HG02938 (cell line): ENCODE measurements at regions not wholly inside any gene's neighbourhood (a gene's known extent, or its start where the extent isn't known, plus 50 kb on each side); places are given as distances from the start of the nearest gene placed in this dataset.

ENCODE experiments used
- ATAC-seq: cut with Tn5 transposase; IDR thresholded peaks from one replicate; pipeline ENCODE4 v1.9.1; 2021; ENCODE audit warnings: mild to moderate bottlenecking, moderate library complexity; ENCODE audit not compliant: unreplicated experiment

DNA sequence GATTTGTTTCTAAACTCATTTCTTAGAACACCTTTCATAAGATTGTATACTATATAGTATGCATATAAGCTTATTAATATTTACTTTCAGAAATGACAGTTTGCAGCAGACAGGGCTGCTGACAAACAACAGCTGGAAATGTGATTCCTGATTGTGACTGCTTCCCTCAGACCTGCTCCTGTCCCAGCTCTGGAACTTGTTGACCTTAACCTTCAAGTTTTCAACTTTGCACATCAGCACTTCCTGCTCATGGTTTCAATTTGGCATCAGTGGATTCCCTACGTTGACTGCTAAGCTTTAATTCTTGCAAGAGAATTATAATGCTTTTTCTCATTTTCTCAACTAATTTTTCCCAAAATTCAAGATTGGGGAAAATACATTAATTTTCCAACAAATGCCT lies 459.2 kb upstream of the ACVR2A start:
- ATAC-seq: no peak

DNA sequence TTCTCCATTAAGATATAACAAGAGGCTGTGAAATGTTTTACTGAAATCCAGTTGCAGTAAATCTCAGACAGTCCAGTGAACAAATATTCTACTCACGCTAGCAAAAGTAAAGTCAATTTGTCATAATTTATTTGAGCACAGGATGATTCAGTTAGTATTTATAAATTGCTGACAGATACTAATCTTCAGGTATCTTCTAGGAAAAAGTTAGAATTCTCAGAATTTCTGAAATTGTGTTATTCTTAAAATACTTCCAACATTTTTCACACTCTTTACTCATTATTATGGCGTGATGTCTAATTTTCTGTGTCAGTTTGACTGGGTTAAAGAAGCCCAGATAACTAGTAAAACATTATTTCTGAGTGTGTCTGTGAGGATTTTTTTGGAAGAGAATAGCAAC lies 460.2 kb upstream of the ACVR2A start:
- no peak for ATAC-seq

DNA sequence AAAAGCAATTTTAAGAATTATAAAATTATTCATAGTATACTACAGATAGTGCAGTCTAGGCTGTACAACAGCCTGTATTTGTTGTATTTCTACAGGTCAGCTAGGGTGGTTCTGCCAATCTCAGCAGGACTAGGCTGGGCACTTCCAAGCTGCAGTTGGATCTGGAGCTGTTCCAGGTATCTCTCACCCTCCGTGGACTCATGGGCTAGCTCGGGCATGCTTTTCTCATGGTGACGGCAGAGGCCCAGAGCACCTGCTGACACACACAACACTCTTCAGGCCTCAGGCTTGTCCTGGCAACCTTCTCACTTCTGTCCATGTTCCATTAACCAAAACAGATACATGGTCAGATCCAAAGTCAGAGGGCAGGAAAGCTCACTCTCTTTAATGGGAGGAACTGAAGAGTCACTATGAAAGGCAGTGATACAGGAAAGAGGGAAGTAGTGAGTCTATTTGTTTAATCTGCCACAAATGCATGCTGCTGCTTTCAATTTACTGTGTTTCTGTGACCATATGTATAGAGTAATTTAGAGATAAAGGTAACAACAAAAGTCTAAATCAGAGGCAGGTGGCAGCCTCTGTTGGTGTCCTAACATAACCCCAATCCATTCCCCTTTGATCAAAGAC lies 462.4 kb upstream of the ACVR2A start:
- no peak for ATAC-seq

DNA sequence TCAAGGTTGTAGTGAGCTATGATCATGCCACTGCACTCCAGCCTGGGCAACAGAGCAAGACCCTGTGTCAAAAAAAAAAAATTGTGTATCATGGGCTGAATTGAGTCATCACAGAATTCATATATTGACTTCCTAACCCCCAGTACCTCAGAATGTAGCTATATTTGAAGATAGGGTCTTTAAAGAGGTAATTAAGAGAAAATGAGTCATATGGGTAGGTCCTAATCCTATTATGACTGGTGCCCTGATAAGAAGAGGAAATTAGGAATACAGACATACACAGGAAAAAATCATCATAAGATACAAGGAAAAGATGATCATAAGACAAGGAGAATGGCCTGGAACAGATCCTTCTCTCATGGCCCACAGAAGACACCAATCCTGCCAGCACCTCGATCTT lies 466.4 kb upstream of the ACVR2A start:
- no peak for ATAC-seq

DNA sequence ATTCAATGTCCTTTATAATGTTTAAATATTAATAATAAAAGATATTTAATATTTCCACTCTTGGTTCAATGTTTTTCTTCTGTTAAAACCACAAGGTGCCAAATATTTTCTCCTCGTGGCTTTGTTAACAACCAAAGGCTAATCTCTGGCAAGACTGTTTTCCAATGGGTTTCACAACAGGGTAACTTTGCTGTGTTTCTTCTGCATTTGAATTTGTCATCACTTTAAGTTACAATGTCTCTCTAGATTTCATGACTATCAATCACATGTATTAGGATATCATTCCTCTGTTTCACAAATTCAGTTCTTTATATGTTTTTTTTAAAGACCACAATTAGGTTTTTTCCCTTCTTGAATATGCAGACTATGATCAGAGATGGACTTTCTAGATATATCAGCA lies 469.8 kb upstream of the ACVR2A start:
- no peak for ATAC-seq

DNA sequence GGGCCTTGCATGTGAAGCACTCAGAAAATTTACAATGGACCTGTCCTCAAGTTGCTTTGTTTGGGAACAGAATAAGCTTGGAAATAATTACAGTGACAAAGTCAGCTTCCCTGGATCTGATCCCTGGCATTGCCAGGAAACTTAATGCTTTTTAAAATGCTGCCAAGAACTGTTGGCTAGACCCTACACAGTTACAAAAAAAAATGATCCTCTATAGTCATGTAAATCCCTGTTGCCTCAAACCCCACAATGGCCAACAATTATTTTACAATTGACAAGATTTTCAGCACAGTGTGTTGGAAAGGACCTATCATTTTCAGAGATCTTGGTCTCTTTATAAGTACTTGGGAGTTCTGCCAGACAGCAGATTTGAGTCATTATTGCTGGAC lies 470.4 kb upstream of the ACVR2A start:
- no peak for ATAC-seq

DNA sequence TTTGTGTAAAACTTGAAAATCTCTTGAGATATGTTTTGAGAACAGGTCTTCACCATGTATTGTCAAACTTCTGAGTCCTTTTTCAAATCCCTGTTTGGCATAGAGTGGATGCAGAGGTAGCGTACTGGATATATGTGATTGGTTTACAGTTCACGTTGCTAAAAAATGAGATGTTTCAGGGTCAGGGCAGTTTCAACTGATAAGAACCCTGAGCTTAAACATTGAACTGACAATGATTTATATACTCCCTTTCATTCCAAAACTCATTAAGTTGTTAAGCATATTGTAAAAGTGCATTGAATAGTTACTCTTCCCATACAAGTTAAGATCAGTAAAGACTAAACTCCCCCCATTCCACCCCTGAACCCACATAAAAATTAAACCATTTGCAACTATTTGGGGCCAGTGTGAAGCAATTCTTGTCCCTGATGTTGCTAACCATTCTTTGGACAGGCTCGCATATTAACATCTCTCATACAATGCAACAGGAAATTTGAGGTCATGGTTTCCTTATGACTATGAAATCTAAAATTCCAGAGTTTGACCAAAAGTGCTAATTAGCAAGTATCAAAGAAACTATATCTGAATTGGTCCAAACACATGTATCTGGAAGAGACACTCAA lies 470.9 kb upstream of the ACVR2A start:
- no peak for ATAC-seq

DNA sequence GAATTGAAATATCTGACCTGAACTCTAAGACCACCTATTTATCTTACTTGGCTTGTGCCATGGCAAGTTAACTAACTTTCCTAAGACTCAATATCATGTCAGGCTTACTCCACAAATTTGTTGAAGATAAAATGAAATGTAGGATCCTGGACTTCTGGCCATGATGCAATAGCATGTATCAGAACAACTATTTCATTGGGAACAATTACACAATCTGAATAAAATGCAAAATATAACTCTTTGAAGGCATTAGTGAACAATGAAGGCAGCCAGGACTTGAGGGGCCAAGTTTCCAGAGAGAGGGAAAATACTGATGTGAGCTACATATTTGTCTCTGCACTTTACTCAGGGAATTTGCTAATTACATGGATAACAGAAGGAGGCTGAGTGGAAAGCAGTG lies 476.5 kb upstream of the ACVR2A start:
- ATAC-seq: no peak

DNA sequence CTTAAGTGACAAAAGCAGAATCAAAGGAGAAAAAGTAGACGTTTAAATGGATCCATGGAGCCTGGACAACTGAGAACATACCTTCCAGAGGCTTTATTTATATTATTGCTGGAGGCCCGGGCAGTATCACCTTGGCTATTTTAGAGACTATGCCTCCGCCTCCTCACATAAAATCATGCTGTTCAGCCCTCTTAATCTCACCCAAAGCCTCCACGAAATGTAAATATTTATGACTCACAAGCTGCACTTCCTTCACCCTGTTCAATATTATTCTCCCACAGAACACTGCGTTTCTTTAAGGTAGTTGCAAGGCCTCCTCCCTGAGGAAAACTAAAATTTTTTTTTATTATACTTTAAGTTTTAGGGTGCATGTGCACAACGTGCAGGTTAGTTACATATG lies 478.6 kb upstream of the ACVR2A start:
- no peak for ATAC-seq

DNA sequence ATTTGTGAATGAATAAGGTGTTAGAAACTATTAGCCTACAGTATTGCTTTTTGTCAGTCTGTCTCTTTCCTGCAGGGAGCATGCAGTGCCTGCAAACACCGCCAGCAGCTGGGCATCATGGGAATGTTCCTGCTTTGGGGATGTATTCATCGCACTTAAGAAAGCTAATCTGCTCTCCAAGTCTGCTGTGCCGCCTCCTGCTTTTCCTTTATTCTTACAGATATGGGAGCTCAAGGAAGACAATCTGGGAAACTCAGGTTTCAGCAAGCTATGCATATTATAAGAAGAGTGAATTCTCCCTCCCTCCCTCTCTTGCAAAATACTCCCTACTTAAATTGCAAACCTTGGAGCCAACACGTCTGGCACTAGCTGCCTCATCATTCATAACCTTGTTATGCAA lies 479.2 kb upstream of the ACVR2A start:
- ATAC-seq: no peak

DNA sequence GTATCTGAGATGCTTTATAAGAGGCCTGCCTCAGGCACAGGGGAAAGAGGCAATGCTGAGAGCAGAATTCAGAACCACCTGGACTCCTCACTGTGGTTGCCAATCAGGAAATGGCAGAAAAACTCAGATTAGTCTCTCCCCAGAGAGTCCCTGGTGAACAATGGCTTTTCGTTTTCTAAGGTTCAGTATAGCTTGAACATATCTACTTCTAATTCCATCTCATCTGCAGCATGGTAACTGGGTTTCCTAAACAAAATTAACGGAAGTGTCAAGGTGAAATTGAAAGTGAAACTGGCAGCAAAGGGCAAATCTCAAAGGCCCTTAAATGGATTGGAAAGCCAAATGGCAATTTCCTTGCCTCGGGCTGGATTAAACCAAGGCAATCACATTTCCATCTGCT lies 480.2 kb upstream of the ACVR2A start:
- ATAC-seq: no peak

DNA sequence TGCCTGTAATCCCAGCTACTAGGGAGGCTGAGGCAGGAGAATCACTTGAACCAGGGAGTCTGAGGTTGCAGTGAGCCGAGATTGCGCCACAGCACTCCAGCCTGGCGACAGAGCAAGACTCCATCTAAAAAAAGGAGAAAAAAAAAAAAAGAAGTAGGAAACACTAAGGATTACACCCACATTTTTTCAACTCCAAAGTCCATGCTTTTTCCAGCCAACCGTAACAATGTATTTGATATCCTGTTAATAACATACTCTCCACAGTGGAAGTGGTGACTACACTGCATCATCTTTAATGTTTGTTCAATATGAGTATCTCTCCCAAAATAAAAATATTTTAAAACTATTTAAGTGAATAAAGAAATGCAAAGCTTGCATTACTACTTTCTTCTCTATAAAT lies 481.6 kb upstream of the ACVR2A start:
- ATAC-seq: no peak

DNA sequence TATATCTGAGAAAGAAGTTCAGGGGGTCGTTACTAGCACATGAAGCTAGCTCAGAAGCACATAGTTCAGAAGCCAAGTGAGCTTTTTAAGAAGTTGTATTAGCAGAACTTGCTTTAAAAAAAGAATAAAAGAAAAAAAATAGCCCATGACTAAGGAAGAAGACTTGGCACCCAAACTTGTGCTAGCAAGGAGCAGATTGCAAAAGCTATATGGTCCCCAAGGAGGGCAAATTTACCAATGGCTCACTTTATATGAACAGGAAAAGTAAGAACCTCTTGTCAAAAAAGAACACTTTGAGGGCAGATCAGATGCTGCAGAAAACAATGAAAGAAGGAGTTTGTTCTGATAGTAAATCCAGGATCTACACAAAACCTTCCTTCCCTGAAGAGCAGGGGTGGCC lies 486.5 kb upstream of the ACVR2A start:
- ATAC-seq: no peak

DNA sequence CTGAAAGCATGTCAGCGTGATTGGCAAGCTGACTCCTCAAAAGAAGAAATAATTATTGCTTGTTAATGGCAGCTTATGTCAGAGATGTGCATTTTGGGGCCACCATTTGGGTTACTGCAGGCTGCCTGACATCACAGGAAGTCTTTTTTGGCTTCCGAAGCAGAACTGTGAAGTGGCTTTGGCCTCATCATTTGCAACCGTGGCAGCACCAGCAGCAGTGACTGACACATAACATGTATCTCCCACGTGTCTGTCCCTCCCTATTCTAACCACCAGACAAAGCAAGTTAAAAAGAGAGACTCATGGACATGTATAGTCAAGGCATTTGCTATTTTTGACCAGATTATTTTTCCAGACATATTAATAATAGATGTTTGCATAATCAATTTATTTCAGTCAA lies 488.7 kb upstream of the ACVR2A start:
- no peak for ATAC-seq

DNA sequence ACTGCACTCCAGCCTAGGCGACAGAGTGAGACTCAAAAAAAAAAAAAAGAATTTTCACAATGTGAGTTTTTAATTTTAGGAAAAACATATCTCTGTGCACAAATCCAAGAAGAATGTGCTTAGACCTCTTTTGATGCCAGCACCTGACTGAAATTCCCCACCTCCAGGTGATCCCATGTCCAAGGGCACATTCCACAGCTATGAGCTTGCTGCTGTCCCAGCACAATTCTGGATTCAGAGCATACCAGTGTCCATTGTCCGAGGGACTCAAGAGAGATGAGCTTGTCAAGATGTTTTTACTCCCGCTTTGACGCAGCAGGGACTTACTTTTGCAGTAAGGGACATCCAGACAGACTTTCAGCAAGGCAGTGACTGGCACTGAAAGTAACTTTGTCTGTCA lies 489.1 kb upstream of the ACVR2A start:
- no peak for ATAC-seq

DNA sequence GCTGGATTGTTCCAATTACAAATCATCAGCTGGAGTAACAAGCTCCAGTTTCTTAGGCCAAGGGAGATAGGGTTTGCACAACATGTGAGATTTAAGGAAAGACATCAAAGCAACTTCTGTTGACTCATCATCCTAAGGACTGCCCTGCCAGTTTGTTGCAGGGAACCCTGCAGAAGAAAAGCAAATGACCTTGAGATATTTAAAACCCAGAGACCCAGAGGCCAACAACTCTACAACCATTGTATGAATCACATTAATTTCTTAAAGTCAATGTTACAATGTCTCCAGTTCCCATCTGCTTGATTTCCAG lies 491.8 kb upstream of the ACVR2A start:
- ATAC-seq: no peak

DNA sequence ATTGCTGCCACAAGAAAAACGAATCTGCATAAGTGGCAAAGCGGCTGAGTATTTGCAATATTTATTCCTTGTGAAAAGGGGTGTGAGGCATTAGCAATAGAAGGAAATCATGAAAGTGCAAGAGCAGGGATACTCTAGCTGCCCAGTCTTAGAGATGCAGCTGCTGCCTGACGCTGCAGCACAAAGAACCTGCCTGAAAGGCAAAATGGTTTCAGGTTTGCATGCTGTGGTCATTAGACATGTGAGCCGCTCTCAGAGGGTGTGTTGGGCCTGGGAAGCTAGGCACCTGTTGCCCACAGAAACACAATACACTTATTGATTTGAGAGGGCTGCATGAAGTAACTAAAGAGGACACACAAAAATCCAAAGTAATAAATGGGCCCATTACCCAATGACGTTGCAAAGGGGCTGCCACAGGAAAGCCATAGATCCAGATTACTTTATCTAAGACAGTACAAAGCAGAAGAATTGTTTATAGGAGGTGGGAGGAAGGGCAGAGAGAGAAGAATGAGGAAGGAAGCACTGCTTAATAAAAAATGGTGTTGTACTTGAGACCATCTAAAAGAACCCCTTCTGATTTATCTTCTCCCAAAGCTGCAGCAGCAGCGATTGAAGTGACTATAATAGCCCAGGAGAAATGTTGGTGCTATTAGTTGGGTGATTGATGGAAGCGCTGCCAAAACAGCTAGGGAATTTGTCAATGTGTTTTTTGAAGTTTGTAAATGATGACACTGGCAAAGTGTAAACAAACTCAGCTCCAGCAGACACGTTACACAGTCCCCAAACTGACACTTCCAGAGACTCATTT lies 492.4 kb upstream of the ACVR2A start:
- ATAC-seq: no peak

DNA sequence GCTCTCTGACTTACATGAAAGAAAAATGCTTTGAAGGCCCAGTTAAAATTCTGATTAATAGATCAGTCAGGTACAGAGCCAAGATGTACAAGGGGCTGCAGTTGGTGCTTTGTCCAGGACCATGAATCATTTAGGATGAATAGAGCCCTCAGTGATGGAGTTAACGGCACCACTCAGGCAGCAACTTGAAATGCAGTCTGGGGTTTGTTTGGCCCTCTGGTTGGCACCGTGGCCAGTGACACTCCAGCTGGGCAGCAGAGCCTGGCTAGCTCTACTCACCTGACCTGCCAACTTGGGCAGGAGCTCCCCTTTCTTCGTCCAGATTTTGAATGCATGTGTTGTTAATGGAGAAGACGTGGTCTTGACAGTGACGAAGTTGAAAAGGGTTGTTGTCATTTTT lies 493.0 kb upstream of the ACVR2A start:
- no peak for ATAC-seq

DNA sequence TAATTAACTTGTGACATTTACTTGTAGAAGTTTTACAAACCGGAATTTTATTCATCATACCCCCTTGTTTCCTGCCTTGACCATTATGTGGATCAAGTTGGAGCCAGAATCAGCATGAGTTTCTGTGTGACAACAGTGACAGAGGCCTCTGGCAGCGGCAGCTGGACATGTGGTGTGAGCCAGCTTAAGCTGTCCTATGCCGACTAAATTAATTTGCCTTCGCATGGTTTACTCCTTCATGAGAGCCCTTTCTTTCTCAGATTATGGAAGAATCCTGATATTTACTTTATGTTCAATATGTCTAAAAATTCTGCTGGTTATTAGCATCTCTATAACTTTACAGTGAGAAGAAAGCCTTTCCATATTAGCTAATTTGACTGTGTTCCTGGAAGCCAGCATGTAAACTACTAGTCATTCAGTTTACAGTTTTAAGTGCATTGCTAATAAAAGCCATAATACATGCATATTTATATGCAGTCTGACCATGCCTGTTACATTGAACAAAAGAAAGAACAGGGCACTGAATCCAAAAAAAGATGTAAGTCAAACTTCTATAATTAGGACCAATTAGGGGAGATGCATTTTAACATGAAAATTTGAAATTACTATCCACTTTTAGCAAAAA lies 495.8 kb upstream of the ACVR2A start:
- ATAC-seq: no peak

DNA sequence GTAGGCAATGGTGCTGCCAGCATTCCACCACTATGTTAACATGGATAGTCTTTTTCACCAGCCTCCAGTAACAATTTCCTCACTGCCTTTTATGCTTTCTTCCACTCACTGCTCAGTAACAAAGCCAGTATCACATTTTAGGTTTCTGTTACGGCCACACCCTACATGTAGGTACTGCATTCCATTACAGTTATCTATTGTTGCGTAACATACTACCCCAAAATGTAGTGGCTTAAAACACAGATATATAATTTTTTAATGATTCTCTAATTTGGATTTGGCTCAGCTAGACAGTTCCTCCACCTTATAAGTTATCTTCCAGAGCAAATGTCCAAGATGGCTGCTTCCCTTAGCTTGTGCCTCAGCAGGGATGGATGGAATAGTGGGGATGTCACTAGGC lies 498.7 kb upstream of the ACVR2A start:
- no peak for ATAC-seq

DNA sequence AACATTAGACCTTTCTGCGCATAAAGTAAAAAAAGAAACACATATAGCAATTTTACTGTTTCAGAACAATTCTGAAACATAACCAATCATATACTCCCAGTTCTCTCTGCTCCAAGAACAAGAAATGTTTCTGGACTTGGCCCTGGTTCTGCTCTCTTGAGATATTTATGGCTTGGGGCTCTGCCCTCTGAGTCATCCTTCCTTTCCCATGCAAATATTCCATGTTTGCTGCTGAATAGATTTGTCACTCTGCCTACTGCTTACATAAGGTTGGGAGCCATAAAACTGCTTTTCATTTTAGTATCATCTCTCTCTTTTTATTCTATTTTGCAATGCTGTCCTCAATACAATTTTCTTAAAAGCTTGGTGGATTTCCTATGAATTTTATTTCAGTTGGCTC lies 499.6 kb upstream of the ACVR2A start:
- ATAC-seq: no peak

DNA sequence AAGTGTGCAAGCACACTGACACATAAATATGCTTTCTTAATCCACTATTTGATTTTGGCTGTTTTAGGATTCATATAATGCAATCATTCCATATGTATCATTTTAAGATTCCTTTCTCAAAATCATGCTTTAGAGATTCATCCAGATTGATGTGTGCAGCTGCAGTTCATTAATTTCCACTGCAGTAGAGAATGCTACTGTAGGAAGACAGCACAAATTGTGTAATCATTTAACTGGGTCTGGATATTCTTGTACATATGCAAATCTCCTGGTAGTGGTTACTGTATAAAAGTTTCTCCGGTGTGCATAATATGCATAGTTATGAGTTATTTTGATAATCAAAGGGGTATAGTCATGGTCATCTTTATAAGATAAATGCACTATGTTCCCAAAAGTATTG lies 502.5 kb upstream of the ACVR2A start:
- ATAC-seq: no peak
